OCI-LY7 (cell line): ENCODE measurements at regions not wholly inside any gene's neighbourhood (a gene's known extent, or its start where the extent isn't known, plus 50 kb on each side); places are given as distances from the start of the nearest gene placed in this dataset.

Experiments used
- BruUV-seq: library from RNA; stranded (reverse); fragments of 400-500 nt; replicated peaks from 2 replicates; lab custom pipeline; 2021; lab: Mats Ljungman, UMichigan
- CTCF ChIA-PET: fragments of 300-600 bp; sonication (Branson Sonifier 250); formaldehyde crosslinking; loops from one replicate; lab custom pipeline; 2022; ENCODE audit warnings: antibody characterized with exemption; ENCODE audit not compliant: unreplicated experiment; lab: Charles Lee
- POLR2A ChIA-PET: fragments of 300-600 bp; sonication (Branson Sonifier 250); formaldehyde crosslinking; loops from one replicate; lab custom pipeline; 2022; ENCODE audit warnings: antibody characterized with exemption; lab: Charles Lee
- DNase-seq: peaks from one replicate; pipeline ENCODE4 v3.0.0-alpha.2; 2015; ENCODE audit warnings: low spot score
- H2AFZ ChIP-seq: fragments of 200-600 bp; sonication (generic), shearing (Covaris generic); 2 replicates; pipeline ENCODE4 v1.6.1; 2014; ENCODE audit warnings: mild to moderate bottlenecking, antibody characterized with exemption, low read length, moderate library complexity
- H3K27ac ChIP-seq: fragments of 200-600 bp; sonication (generic); 2 replicates; pipeline ENCODE4 v1.5.1; 2014; ENCODE audit warnings: mixed run types, low read depth, mild to moderate bottlenecking, moderate library complexity, low read length, inconsistent platforms; ENCODE audit not compliant: poor library complexity, severe bottlenecking
- H3K36me3 ChIP-seq: fragments of 200-600 bp; sonication (generic); 2 replicates; pipeline ENCODE4 v1.6.1; 2014; ENCODE audit warnings: mild to moderate bottlenecking, antibody characterized with exemption, low read length, moderate library complexity, mixed read lengths; ENCODE audit not compliant: insufficient read depth
- H3K4me1 ChIP-seq: fragments of 200-600 bp; sonication (generic); 2 replicates; pipeline ENCODE4 v1.5.1; 2014; ENCODE audit warnings: mild to moderate bottlenecking, low read length; ENCODE audit not compliant: insufficient read depth, poor library complexity, severe bottlenecking
- H3K4me2 ChIP-seq: fragments of 200-600 bp; sonication (generic); 2 replicates; pipeline ENCODE4 v1.6.1; 2014; ENCODE audit warnings: mild to moderate bottlenecking, low read length
- H3K4me3 ChIP-seq: fragments of 200-600 bp; sonication (generic); 2 replicates; pipeline ENCODE4 v1.5.1; 2014; ENCODE audit warnings: mild to moderate bottlenecking, low read depth, low read length; ENCODE audit not compliant: poor library complexity, severe bottlenecking
- H3K79me2 ChIP-seq: fragments of 200-600 bp; sonication (generic); 2 replicates; pipeline ENCODE4 v1.6.1; 2016; ENCODE audit warnings: low read depth, mild to moderate bottlenecking, low read length, moderate library complexity, mixed read lengths; ENCODE audit not compliant: insufficient read depth
- H3K9me2 ChIP-seq: fragments of 200-600 bp; sonication (generic); 2 replicates; pipeline ENCODE4 v1.6.1; 2016; ENCODE audit warnings: mild to moderate bottlenecking, low read length, mixed read lengths; ENCODE audit not compliant: insufficient read depth
- H3K9me3 ChIP-seq: fragments of 200-600 bp; sonication (generic); 2 replicates; pipeline ENCODE4 v1.6.1; 2014; ENCODE audit warnings: mild to moderate bottlenecking, mixed run types, low read length, mixed read lengths
- H4K20me1 ChIP-seq: fragments of 200-600 bp; sonication (generic); 2 replicates; pipeline ENCODE4 v1.6.1; 2014; ENCODE audit warnings: mild to moderate bottlenecking, antibody characterized with exemption, low read length, moderate library complexity, mixed read lengths; ENCODE audit not compliant: insufficient read depth
- CTCF ChIP-seq: fragments of 200-600 bp; sonication (generic); conservative IDR thresholded peaks from 2 replicates; pipeline ENCODE4 v1.5.1; 2014; ENCODE audit warnings: mild to moderate bottlenecking, antibody characterized with exemption, low read length, moderate library complexity, mixed read lengths
- EZH2phosphoT487 ChIP-seq: fragments of 200-600 bp; sonication (generic); IDR thresholded peaks from 2 replicates; pipeline ENCODE4 v1.6.1; 2018; ENCODE audit warnings: low read depth, borderline replicate concordance, mild to moderate bottlenecking, mixed run types, antibody characterized with exemption, low read length, moderate library complexity, mixed read lengths
- intact Hi-C: fragments of 100-400 bp; cut with micrococcal nuclease; formaldehyde crosslinking; loops from one replicate; pipeline ENCODE4 v1.10.0; 2022; ENCODE audit not compliant: unreplicated experiment

DNA sequence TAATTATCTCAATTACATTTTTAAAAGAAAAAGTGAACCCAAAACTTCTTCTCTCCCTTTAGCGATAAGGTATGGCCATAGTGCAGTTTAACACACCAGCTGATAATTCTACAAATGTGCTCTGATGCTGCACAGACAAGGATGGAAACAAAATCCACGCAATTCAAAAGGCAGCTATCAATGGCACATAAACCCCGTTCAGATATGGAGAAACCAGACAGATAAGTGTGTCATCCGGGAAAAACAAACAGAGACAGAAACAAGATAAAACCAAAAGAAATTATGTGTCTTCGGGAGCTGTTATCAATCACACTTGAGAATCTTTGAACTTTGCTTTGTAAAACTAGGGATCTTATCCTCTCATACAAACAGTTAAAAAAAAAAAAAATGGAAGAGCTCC is 73.6 kb downstream of the SIPA1L2 start:
- ChIA-PET CTCF (interaction anchor here (0.7 kb wide), 1 partner anchor 71 kb away, joined by 3 read pairs; no protein-coding TSS in a partner anchor), POLR2A (interaction anchor here (0.5 to 2.4 kb wide), 6 partner anchors 9 to 88 kb away, joined by 3 to 8 read pairs (median 4); no protein-coding TSS in a partner anchor)
- no peaks in the 10 kb centered on the region for H3K36me3 ChIP-seq
- H3K4me2 ChIP-seq, result no peak overlapping the region
- no peak for DNase-seq
- no peak for TF ChIP-seq EZH2phosphoT487
- TF ChIP-seq CTCF, result no peak
- no TSS peak for BruUV-seq
- no peaks in the 10 kb centered on the region for H3K9me3 ChIP-seq
- no peak overlapping the region for H3K4me3 ChIP-seq
- H3K4me1 ChIP-seq, result peaks cover 73% of the 10 kb centered on the region
- intact Hi-C loops, result no loop called here
- H3K27ac ChIP-seq, result no peak overlapping the region
- H3K9me2 ChIP-seq, result no peaks in the 10 kb centered on the region
- H2AFZ ChIP-seq, result no peak overlapping the region
- no peaks in the 10 kb centered on the region for H4K20me1 ChIP-seq
- H3K79me2 ChIP-seq, result no peaks in the 10 kb centered on the region; the same call in 1 of the 2 replicates

DNA sequence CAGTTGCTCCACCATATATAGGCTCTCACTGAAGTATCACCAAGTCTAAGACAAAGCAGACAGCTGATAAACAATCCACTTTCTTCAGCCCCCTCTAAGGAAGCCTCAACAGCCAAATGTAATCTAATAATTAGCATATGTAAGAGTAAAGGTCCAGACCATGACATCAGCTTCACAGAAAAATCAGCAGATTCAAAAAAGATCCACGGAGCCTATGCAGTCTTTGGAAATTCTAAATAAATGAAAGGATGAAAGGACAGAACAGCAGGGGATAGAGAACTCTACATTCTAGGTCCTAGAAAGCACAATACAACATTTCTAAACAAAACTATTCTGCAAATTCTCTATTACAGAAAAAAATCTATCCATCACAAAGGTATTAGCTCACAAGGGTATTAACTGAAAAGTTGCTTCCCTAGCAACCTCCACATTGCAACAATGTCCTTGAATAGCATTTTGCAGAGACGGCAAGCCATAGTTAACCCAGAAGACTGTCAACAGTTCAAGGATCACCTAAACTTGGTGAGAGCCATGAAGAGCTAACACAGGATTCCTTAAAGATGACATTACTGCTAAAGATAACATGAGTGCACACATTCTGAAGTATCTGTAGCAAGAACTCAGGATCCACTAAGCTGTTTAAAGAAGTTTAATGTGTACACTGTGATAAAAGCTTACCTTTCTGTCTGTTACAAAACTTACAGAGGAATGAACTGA is 74.3 kb downstream of the SIPA1L2 start:
- no peak overlapping the region for H3K4me2 ChIP-seq
- TF ChIP-seq EZH2phosphoT487 (no peak), CTCF (no peak)
- CTCF ChIA-PET, result interaction anchor here (0.7 kb wide), 1 partner anchor 72 kb away, joined by 3 read pairs; no protein-coding TSS in a partner anchor
- intact Hi-C loops, result no loop called here
- H2AFZ ChIP-seq, result no peak overlapping the region
- H3K4me3 ChIP-seq, result no peak overlapping the region
- POLR2A ChIA-PET, result interaction anchor here (0.5 to 2.4 kb wide), 5 partner anchors 10 to 88 kb away, joined by 3 to 8 read pairs (median 4); no protein-coding TSS in a partner anchor
- H3K79me2 ChIP-seq, result no peaks in the 10 kb centered on the region
- no peaks in the 10 kb centered on the region for H3K9me3 ChIP-seq
- H3K36me3 ChIP-seq, result no peaks in the 10 kb centered on the region
- no peak overlapping the region for H3K27ac ChIP-seq
- no TSS peak for BruUV-seq
- H4K20me1 ChIP-seq, result no peaks in the 10 kb centered on the region
- DNase-seq, result no peak
- H3K9me2 ChIP-seq, result no peaks in the 10 kb centered on the region
- H3K4me1 ChIP-seq, result peaks cover 73% of the 10 kb centered on the region

DNA sequence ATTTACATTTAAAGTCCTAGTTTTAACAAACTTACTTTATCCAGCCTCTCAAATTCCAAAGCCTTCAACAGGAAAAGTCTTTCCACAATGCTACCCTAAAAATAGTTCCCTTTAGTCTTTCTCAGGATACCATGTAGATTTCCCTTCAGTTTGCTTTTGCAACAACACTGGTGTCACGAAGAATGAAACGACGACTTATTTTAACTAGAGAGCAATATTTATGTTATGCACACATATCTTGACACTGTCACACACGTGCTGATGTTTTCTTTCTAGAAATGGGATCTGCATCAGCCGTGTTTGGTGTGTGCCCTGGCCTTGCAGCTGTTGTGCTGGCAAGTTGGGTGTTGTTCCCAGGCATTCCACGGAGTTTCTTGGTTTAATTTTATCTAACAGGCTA is 75.5 kb downstream of the SIPA1L2 start:
- no peaks in the 10 kb centered on the region for H3K9me2 ChIP-seq
- no peaks in the 10 kb centered on the region for H3K79me2 ChIP-seq
- no peaks in the 10 kb centered on the region for H3K36me3 ChIP-seq
- no peak overlapping the region for H3K4me3 ChIP-seq
- CTCF ChIA-PET, result no interaction called here
- POLR2A ChIA-PET, result no interaction called here
- H3K9me3 ChIP-seq, result no peaks in the 10 kb centered on the region
- TF ChIP-seq CTCF, result no peak
- no peak for TF ChIP-seq EZH2phosphoT487
- H3K4me2 ChIP-seq, result no peak overlapping the region
- H3K4me1 ChIP-seq, result peaks cover 73% of the 10 kb centered on the region
- intact Hi-C loops, result no loop called here
- no peak overlapping the region for H2AFZ ChIP-seq
- no peak overlapping the region for H3K27ac ChIP-seq
- BruUV-seq, result no TSS peak
- no peaks in the 10 kb centered on the region for H4K20me1 ChIP-seq
- no peak for DNase-seq
